HL-60 (cell line): ENCODE measurements at regions not wholly inside any gene's neighbourhood (a gene's known extent, or its start where the extent isn't known, plus 50 kb on each side); places are given as distances from the start of the nearest gene placed in this dataset.
"Not testable (repeated sequence)": the region's sequence is repeated elsewhere in the genome, so short reads cannot be mapped to it uniquely, and the experiment has no call there.

ENCODE experiments used
- GABPA ChIP-seq: IDR thresholded peaks from 2 replicates; pipeline ENCODE4 v1.6.1; 2012; ENCODE audit warnings: low read depth
- POLR2AphosphoS5 ChIP-seq: IDR thresholded peaks from 2 replicates; pipeline ENCODE4 v1.6.1; 2012; ENCODE audit warnings: low read depth
- SPI1 ChIP-seq: IDR thresholded peaks from 2 replicates; pipeline ENCODE4 v1.6.1; 2012; ENCODE audit warnings: low read depth, mild to moderate bottlenecking, borderline replicate concordance
- TF ChIP-seq, protein P1 (sequence below): IDR thresholded peaks from one replicate; pipeline ENCODE4 v1.5.1; 2011; ENCODE audit warnings: low read length, control low read depth, inconsistent platforms; ENCODE audit not compliant: insufficient read depth
- TF ChIP-seq, protein P2 (sequence below): IDR thresholded peaks from 2 replicates; pipeline ENCODE4 v1.6.1; 2012; ENCODE audit warnings: low read depth; ENCODE audit not compliant: insufficient replicate concordance

DNA sequence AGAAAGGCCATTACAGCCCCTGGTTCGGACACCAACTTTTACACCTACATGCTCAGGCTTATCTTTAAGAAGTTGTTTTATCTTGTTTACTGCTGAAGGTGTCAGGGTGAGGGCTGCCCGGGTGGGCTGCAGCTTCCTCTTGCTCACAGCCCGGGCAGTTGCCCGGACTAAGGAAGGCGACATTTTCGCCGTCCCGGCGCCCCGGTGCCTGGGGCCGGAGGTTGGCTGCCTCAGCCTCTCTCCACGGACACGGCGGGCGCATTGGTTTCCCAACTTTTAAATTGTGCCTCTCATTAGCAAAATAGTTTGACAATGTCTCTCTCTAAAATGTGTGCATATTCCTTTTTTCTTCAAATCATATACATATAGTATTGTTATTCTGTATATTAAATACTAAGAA, 198.5 kb downstream of the LRRC70 start:
- TF ChIP-seq, protein P1, sequence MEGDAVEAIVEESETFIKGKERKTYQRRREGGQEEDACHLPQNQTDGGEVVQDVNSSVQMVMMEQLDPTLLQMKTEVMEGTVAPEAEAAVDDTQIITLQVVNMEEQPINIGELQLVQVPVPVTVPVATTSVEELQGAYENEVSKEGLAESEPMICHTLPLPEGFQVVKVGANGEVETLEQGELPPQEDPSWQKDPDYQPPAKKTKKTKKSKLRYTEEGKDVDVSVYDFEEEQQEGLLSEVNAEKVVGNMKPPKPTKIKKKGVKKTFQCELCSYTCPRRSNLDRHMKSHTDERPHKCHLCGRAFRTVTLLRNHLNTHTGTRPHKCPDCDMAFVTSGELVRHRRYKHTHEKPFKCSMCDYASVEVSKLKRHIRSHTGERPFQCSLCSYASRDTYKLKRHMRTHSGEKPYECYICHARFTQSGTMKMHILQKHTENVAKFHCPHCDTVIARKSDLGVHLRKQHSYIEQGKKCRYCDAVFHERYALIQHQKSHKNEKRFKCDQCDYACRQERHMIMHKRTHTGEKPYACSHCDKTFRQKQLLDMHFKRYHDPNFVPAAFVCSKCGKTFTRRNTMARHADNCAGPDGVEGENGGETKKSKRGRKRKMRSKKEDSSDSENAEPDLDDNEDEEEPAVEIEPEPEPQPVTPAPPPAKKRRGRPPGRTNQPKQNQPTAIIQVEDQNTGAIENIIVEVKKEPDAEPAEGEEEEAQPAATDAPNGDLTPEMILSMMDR = not testable (repeated sequence)
- TF ChIP-seq, protein P2, sequence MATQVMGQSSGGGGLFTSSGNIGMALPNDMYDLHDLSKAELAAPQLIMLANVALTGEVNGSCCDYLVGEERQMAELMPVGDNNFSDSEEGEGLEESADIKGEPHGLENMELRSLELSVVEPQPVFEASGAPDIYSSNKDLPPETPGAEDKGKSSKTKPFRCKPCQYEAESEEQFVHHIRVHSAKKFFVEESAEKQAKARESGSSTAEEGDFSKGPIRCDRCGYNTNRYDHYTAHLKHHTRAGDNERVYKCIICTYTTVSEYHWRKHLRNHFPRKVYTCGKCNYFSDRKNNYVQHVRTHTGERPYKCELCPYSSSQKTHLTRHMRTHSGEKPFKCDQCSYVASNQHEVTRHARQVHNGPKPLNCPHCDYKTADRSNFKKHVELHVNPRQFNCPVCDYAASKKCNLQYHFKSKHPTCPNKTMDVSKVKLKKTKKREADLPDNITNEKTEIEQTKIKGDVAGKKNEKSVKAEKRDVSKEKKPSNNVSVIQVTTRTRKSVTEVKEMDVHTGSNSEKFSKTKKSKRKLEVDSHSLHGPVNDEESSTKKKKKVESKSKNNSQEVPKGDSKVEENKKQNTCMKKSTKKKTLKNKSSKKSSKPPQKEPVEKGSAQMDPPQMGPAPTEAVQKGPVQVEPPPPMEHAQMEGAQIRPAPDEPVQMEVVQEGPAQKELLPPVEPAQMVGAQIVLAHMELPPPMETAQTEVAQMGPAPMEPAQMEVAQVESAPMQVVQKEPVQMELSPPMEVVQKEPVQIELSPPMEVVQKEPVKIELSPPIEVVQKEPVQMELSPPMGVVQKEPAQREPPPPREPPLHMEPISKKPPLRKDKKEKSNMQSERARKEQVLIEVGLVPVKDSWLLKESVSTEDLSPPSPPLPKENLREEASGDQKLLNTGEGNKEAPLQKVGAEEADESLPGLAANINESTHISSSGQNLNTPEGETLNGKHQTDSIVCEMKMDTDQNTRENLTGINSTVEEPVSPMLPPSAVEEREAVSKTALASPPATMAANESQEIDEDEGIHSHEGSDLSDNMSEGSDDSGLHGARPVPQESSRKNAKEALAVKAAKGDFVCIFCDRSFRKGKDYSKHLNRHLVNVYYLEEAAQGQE = not testable (repeated sequence)
- TF ChIP-seq POLR2AphosphoS5, GABPA, SPI1: not testable (repeated sequence)
